RWPE1 (cell line): ENCODE measurements at regions not wholly inside any gene's neighbourhood (a gene's known extent, or its start where the extent isn't known, plus 50 kb on each side); places are given as distances from the start of the nearest gene placed in this dataset.

Source experiments
- CTCF ChIA-PET: fragments of 350-600 bp; sonication (Branson Sonifier 250); formaldehyde crosslinking; extraction: SDS; loops from one replicate; lab custom pipeline; 2021; lab: Yijun Ruan, JAX
- POLR2A ChIA-PET: fragments of 400-600 bp; formaldehyde crosslinking; extraction: SDS; loops from one replicate; lab custom pipeline; 2020; ENCODE audit warnings: antibody characterized with exemption; ENCODE audit not compliant: low non-redundant PET; lab: Yijun Ruan, JAX
- DNase-seq: peaks from one replicate; pipeline ENCODE4 v3.0.0; 2012; ENCODE audit warnings: low spot score
- H3K27ac ChIP-seq: fragments of 450-650 bp; 2 replicates; pipeline ENCODE4 v1.5.1; 2017
- CTCF ChIP-seq: fragments of 450-650 bp; conservative IDR thresholded peaks from 2 replicates; pipeline ENCODE4 v1.5.1; 2017; ENCODE audit warnings: low read depth, mild to moderate bottlenecking

GRCh38 chr10:47063858-47064257 lies 152.6 kb downstream of the PTPN20 start:
- no peak for DNase-seq
- POLR2A ChIA-PET, result no interaction called here
- CTCF ChIA-PET, result interaction anchor here (0.7 kb wide), 1 partner anchor 16 kb away, joined by 3 read pairs; no protein-coding TSS in a partner anchor
- no peak overlapping the region for H3K27ac ChIP-seq
- TF ChIP-seq CTCF, result no peak

- CTCF ChIA-PET, result no interaction called here
- POLR2A ChIA-PET, result no interaction called here
- TF ChIP-seq CTCF, result no peak
- H3K27ac ChIP-seq, result no peak overlapping the region
- no peak for DNase-seq
Observed at GRCh38 chr10:47065903-47066302, 154.7 kb downstream of the PTPN20 start.

GRCh38 chr10:47067949-47068940 lies 157.0 kb downstream of the PTPN20 start:
- H3K27ac ChIP-seq, result no peak overlapping the region
- CTCF ChIA-PET, result no interaction called here
- DNase-seq, result no peak
- TF ChIP-seq CTCF, result no peak
- POLR2A ChIA-PET, result no interaction called here

- CTCF ChIA-PET, result interaction anchor here (1.6 kb wide), 1 partner anchor 46 kb away, joined by 4 read pairs; no protein-coding TSS in a partner anchor
- TF ChIP-seq CTCF, result no peak
- POLR2A ChIA-PET, result no interaction called here
- no peak for DNase-seq
- H3K27ac ChIP-seq, result no peak overlapping the region
Observed at GRCh38 chr10:47070541-47070940, 159.3 kb downstream of the PTPN20 start.

GRCh38 chr10:47071891-47072290 lies 160.7 kb downstream of the PTPN20 start:
- ChIA-PET POLR2A (no interaction called here), CTCF (interaction anchor here (0.6 kb wide), 1 partner anchor 46 kb away, joined by 3 read pairs; no protein-coding TSS in a partner anchor)
- H3K27ac ChIP-seq, result no peak overlapping the region
- no peak for TF ChIP-seq CTCF
- no peak for DNase-seq

GRCh38 chr10:47073967-47074366 lies 162.7 kb downstream of the PTPN20 start:
- TF ChIP-seq CTCF, result no peak
- no peak for DNase-seq
- H3K27ac ChIP-seq, result no peak overlapping the region
- ChIA-PET POLR2A (no interaction called here), CTCF (no interaction called here)
